ENCODE measurements at regions not wholly inside any gene's neighbourhood (a gene's known extent, or its start where the extent isn't known, plus 50 kb on each side); places are given as distances from the start of the nearest gene placed in this dataset.

GRCh38 chr11:69930081-69931059 lies 111.2 kb upstream of the FGF3 start:
- TF ChIP-seq GATA3 (IDR thresholded peaks at IDR 0.05; ENCODE audit: low read depth, low read length) (no peak), GATA2 (IDR thresholded peaks at IDR 0.05; ENCODE audit: low read depth, low read length) (no peak)
